ENCODE measurements at regions not wholly inside any gene's neighbourhood (a gene's known extent, or its start where the extent isn't known, plus 50 kb on each side); places are given as distances from the start of the nearest gene placed in this dataset.

- DNase-seq, result no peak
Measured at GRCh38 chr14:36465178-36465577, 54.9 kb downstream of the NKX2-1 start.

GRCh38 chr14:36462890-36463289 lies 57.1 kb downstream of the NKX2-1 start:
- DNase-seq, result no peak

- no peak for DNase-seq
Measured at GRCh38 chr14:36455241-36455627, 64.8 kb downstream of the NKX2-1 start.

GRCh38 chr14:36454599-36455240 lies 65.3 kb downstream of the NKX2-1 start:
- DNase-seq, result no peak

- no peak for DNase-seq
Measured at GRCh38 chr14:36452860-36453259, 67.2 kb downstream of the NKX2-1 start.

- no peak for DNase-seq
Measured at GRCh38 chr14:36451310-36452065, 68.5 kb downstream of the NKX2-1 start.

- no peak for DNase-seq
Measured at GRCh38 chr14:36450550-36450949, 69.5 kb downstream of the NKX2-1 start.

GRCh38 chr14:36449903-36450302 lies 70.1 kb downstream of the NKX2-1 start:
- DNase-seq, result no peak

GRCh38 chr14:36443374-36443773 lies 76.7 kb downstream of the NKX2-1 start:
- no peak for DNase-seq

- no peak for DNase-seq
Measured at GRCh38 chr14:36442824-36443241, 77.2 kb downstream of the NKX2-1 start.

- no peak for DNase-seq
Measured at GRCh38 chr14:36441283-36441682, 78.7 kb downstream of the NKX2-1 start.

GRCh38 chr14:36439766-36440165 lies 80.3 kb downstream of the NKX2-1 start:
- DNase-seq, result peak; percentile 44

GRCh38 chr14:36438883-36439282 lies 81.1 kb downstream of the NKX2-1 start:
- no peak for DNase-seq

- no peak for DNase-seq
Measured at GRCh38 chr14:36430662-36431084, 89.4 kb downstream of the NKX2-1 start.

GRCh38 chr14:36430169-36430568 lies 89.9 kb downstream of the NKX2-1 start:
- DNase-seq, result no peak

GRCh38 chr14:36429692-36430091 lies 90.3 kb downstream of the NKX2-1 start:
- no peak for DNase-seq

GRCh38 chr14:36428350-36428749 lies 91.7 kb downstream of the NKX2-1 start:
- DNase-seq, result no peak

GRCh38 chr14:36426836-36427235 lies 93.2 kb downstream of the NKX2-1 start:
- no peak for DNase-seq

GRCh38 chr14:36426113-36426512 lies 93.9 kb downstream of the NKX2-1 start:
- no peak for DNase-seq

- DNase-seq, result no peak
Measured at GRCh38 chr14:36424478-36425102, 95.4 kb downstream of the NKX2-1 start.

- DNase-seq, result no peak
Measured at GRCh38 chr14:36423430-36423829, 96.6 kb downstream of the NKX2-1 start.

- DNase-seq, result no peak
Measured at GRCh38 chr14:36420149-36420687, 99.8 kb upstream of the MBIP start.

- no peak for DNase-seq
Measured at GRCh38 chr14:36418937-36419336, 98.5 kb upstream of the MBIP start.

Data from skin of body (tissue), 1 donor.